Prostate gland (tissue), 2 donors: ENCODE measurements at regions not wholly inside any gene's neighbourhood (a gene's known extent, or its start where the extent isn't known, plus 50 kb on each side); places are given as distances from the start of the nearest gene placed in this dataset.

Experiments used
- CTCF ChIP-seq, 4 experiments: fragments of 200-600 bp in 2 of 4; fragments of 450-650 bp in 2 of 4; sonication (generic) in 2 of 4; IDR thresholded peaks; 1 replicate in 3 of 4; 2 replicates in 1 of 4; pipeline ENCODE4 v1.5.1; 2016 to 2019; ENCODE audit warnings: antibody characterized with exemption in 4 of 4, mild to moderate bottlenecking in 2 of 4, moderate library complexity in 2 of 4
- POLR2A ChIP-seq: fragments of 450-650 bp; IDR thresholded peaks from one replicate; pipeline ENCODE4 v1.6.1; 2016; ENCODE audit warnings: antibody characterized with exemption, mild to moderate bottlenecking
- POLR2AphosphoS5 ChIP-seq: sonication (generic); formaldehyde crosslinking; IDR thresholded peaks from one replicate; pipeline ENCODE4 v1.6.1; 2017; ENCODE audit warnings: antibody characterized with exemption

- TF ChIP-seq CTCF (IDR thresholded peaks at IDR 0.05): no peak
- no peak for TF ChIP-seq POLR2AphosphoS5
- TF ChIP-seq POLR2A: no peak
Measured at GRCh38 chr9:73745598-73745997, 593.9 kb downstream of the ANXA1 start.
